ENCODE measurements at regions not wholly inside any gene's neighbourhood (a gene's known extent, or its start where the extent isn't known, plus 50 kb on each side); places are given as distances from the start of the nearest gene placed in this dataset.

DNA sequence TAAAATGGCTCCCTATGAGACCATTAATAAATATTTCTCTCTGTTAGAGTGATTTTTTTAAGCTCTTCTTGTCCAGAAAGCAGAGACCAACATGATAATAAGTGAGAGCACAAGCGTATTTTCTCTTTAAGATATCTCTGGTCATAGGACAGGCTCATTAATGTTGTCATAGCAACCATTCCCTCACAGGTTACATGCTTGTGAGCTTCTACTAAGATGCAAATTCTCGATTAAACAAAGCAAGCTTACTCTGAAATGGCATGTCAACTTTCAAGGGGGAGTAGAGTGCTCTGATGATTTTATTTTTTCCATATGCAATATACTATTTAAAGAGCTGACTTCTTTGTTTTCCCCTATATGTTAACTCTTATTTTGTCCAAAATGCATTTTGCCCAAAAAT, 487.2 kb upstream of the LCORL start:
- TF ChIP-seq, protein P1, sequence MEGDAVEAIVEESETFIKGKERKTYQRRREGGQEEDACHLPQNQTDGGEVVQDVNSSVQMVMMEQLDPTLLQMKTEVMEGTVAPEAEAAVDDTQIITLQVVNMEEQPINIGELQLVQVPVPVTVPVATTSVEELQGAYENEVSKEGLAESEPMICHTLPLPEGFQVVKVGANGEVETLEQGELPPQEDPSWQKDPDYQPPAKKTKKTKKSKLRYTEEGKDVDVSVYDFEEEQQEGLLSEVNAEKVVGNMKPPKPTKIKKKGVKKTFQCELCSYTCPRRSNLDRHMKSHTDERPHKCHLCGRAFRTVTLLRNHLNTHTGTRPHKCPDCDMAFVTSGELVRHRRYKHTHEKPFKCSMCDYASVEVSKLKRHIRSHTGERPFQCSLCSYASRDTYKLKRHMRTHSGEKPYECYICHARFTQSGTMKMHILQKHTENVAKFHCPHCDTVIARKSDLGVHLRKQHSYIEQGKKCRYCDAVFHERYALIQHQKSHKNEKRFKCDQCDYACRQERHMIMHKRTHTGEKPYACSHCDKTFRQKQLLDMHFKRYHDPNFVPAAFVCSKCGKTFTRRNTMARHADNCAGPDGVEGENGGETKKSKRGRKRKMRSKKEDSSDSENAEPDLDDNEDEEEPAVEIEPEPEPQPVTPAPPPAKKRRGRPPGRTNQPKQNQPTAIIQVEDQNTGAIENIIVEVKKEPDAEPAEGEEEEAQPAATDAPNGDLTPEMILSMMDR (IDR thresholded peaks at IDR 0.05; ENCODE audit: unreplicated experiment) = no peak
- Mint-ChIP-seq H3K36me3 (ENCODE audit: low read depth, unreplicated experiment) (no peaks in the 10 kb centered on the region), H3K27me3 (ENCODE audit: unreplicated experiment) (no peaks in the 10 kb centered on the region), H3K9me3 (ENCODE audit: unreplicated experiment) (no peaks in the 10 kb centered on the region), H3K4me1 (ENCODE audit: unreplicated experiment) (no peaks in the 10 kb centered on the region), H3K27ac (ENCODE audit: unreplicated experiment) (no peak overlapping the region), H3K4me3 (ENCODE audit: unreplicated experiment) (no peak overlapping the region)
- no peak for DNase-seq (ENCODE audit: low spot score)

DNA sequence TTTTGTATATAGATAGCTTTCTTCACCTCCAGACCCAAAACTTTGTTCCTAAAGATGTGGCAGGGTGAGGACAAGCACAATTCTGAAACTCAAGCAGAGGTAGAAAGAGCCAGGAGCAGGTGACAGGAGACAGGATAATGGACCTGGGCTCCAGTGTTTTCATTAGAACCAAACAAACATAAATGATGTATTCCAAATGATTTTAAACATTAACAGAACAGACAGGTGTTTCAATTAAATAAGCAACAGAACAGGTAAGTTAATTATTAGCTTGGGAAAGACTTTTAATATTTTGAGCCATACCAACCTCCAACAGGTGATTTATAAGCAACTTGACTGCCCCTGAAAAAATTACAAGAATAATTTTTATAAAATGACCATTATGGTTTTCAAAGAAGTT, 459.4 kb upstream of the LCORL start:
- Mint-ChIP-seq H3K9me3 (ENCODE audit: unreplicated experiment) (peaks cover 12% of the 10 kb centered on the region), H3K27me3 (ENCODE audit: unreplicated experiment) (no peaks in the 10 kb centered on the region), H3K4me1 (ENCODE audit: unreplicated experiment) (no peaks in the 10 kb centered on the region), H3K27ac (ENCODE audit: unreplicated experiment) (no peak overlapping the region), H3K36me3 (ENCODE audit: low read depth, unreplicated experiment) (no peaks in the 10 kb centered on the region), H3K4me3 (ENCODE audit: unreplicated experiment) (no peak overlapping the region)
- TF ChIP-seq, protein P1 (IDR thresholded peaks at IDR 0.05; ENCODE audit: unreplicated experiment) = no peak
- DNase-seq (ENCODE audit: low spot score) = no peak

DNA sequence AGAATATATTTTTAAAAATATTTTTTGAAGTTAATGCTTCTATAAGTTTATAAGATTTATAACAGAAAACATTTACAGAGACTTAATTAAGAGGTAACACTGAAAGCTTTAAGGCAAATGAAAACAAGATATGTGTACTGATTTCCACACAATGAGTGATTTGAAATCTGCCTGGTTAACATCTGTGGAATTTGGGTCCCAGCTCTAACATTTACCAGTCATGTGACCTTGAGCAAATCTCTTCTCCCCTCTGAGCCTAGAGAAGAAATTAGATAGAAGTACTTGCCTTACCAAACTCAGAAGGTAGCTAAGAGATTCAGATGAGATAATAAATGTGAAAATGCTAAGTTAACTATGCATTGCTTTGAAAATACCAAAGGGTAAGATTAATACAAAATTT, 458.8 kb upstream of the LCORL start:
- DNase-seq (ENCODE audit: low spot score) = no peak
- Mint-ChIP-seq H3K4me1 (ENCODE audit: unreplicated experiment) (no peaks in the 10 kb centered on the region), H3K27ac (ENCODE audit: unreplicated experiment) (no peak overlapping the region), H3K36me3 (ENCODE audit: low read depth, unreplicated experiment) (no peaks in the 10 kb centered on the region), H3K4me3 (ENCODE audit: unreplicated experiment) (no peak overlapping the region), H3K9me3 (ENCODE audit: unreplicated experiment) (peaks cover 15% of the 10 kb centered on the region), H3K27me3 (ENCODE audit: unreplicated experiment) (no peaks in the 10 kb centered on the region)
- TF ChIP-seq, protein P1 (IDR thresholded peaks at IDR 0.05; ENCODE audit: unreplicated experiment) = no peak

DNA sequence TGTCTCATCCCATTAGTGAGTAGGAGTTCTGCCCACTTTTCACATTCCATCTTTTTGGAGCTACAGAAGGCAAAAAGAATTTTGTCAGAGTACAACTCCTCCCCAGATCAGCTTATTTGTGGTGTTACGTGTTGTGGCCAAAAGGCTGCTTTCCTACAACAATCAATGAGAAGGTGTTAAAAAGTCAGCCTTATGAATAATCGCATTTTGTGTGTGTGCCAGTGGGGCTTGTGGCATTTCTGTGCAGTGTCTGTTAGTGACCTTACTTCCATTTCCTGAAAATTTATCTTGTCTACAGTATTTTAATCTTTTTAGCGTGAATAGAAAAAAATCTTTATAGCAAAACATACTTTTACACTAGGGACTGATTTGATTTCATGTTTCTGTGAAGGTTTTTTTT, 458.3 kb upstream of the LCORL start:
- TF ChIP-seq, protein P1 (IDR thresholded peaks at IDR 0.05; ENCODE audit: unreplicated experiment) = no peak
- no peaks in the 10 kb centered on the region for H3K36me3 Mint-ChIP-seq (ENCODE audit: low read depth, unreplicated experiment)
- no peak overlapping the region for H3K27ac Mint-ChIP-seq (ENCODE audit: unreplicated experiment)
- no peak overlapping the region for H3K4me3 Mint-ChIP-seq (ENCODE audit: unreplicated experiment)
- peaks cover 15% of the 10 kb centered on the region for H3K9me3 Mint-ChIP-seq (ENCODE audit: unreplicated experiment)
- no peak for DNase-seq (ENCODE audit: low spot score)
- no peaks in the 10 kb centered on the region for H3K4me1 Mint-ChIP-seq (ENCODE audit: unreplicated experiment)
- no peaks in the 10 kb centered on the region for H3K27me3 Mint-ChIP-seq (ENCODE audit: unreplicated experiment)

DNA sequence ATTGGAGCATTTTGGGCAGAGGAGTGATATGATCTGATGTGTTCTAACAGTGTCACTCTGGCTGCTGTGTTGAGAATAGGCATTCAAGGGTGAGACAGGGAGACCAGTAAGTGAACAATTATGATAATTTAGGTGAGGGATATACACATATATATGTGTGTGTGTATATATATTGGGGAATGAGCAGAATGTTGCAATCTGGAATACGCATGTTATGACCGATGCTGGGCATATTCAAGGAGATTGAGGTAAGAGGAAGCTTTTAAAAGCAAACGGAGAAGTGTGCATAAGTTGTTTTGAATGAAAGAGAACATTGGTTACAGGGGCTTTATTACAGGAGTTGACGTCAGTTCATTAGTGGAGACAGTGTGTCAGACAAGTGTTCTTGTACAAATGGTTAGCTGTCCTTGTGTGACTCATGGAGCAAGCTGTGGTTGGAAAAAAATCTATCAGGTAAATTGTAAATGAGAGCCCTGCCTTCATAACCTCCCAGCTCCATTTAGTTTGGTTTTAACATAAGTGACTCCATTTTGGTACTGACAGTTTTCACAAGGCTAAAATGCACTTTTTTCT, 442.5 kb upstream of the LCORL start:
- no peak overlapping the region for H3K27ac Mint-ChIP-seq (ENCODE audit: unreplicated experiment)
- TF ChIP-seq, protein P1 (IDR thresholded peaks at IDR 0.05; ENCODE audit: unreplicated experiment) = no peak
- H3K9me3 Mint-ChIP-seq (ENCODE audit: unreplicated experiment) = no peaks in the 10 kb centered on the region
- no peaks in the 10 kb centered on the region for H3K36me3 Mint-ChIP-seq (ENCODE audit: low read depth, unreplicated experiment)
- no peak for DNase-seq (ENCODE audit: low spot score)
- H3K27me3 Mint-ChIP-seq (ENCODE audit: unreplicated experiment) = no peaks in the 10 kb centered on the region
- H3K4me1 Mint-ChIP-seq (ENCODE audit: unreplicated experiment) = no peaks in the 10 kb centered on the region
- no peak overlapping the region for H3K4me3 Mint-ChIP-seq (ENCODE audit: unreplicated experiment)

All from endothelial cell (in vitro differentiated cells).